Activated CD4-positive, alpha-beta T cell treated with anti-CD3 and anti-CD28 coated beads for 36 hours (primary cell): ENCODE measurements at regions not wholly inside any gene's neighbourhood (a gene's known extent, or its start where the extent isn't known, plus 50 kb on each side); places are given as distances from the start of the nearest gene placed in this dataset.
A peak's percentile ranks its signal among the peaks of the same experiment; 100 is the strongest.

Experiments used
- ATAC-seq: fragments of 200-7000 bp; cut with Tn5 transposase; one replicate; pipeline ENCODE4 v1.10.0; 2021; ENCODE audit warnings: mild to moderate bottlenecking, moderate library complexity
- CTCF ChIA-PET: fragments of 350-600 bp; sonication (Branson Sonifier 250); formaldehyde crosslinking; loops from one replicate; lab custom pipeline; 2021; ENCODE audit warnings: antibody characterized with exemption; lab: Charles Lee
- POLR2A ChIA-PET: fragments of 350-600 bp; sonication (Branson Sonifier 250); formaldehyde crosslinking; loops from one replicate; lab custom pipeline; 2021; ENCODE audit warnings: antibody characterized with exemption, inconsistent platforms; lab: Charles Lee
- DNase-seq: peaks from one replicate; pipeline ENCODE4 v3.0.0-alpha.2; 2020
- H3K27ac Mint-ChIP-seq: one replicate; pipeline ENCODE4 v1.8.0; 2021; ENCODE audit warnings: mixed read lengths
- H3K27me3 Mint-ChIP-seq: one replicate; pipeline ENCODE4 v1.8.0; 2021; ENCODE audit warnings: mixed read lengths
- H3K36me3 Mint-ChIP-seq: one replicate; pipeline ENCODE4 v1.8.0; 2021; ENCODE audit warnings: low read depth, mixed read lengths
- H3K4me1 Mint-ChIP-seq: one replicate; pipeline ENCODE4 v1.8.0; 2021; ENCODE audit warnings: mixed read lengths
- H3K4me3 Mint-ChIP-seq: one replicate; pipeline ENCODE4 v1.8.0; 2021; ENCODE audit warnings: mild to moderate bottlenecking, moderate library complexity, mixed read lengths
- H3K9me3 Mint-ChIP-seq: one replicate; pipeline ENCODE4 v1.8.0; 2021; ENCODE audit warnings: low read depth, mixed read lengths
- intact Hi-C, 2 experiments: fragments of 100-400 bp; cut with DNase I in 1 of 2; cut with micrococcal nuclease in 1 of 2; formaldehyde crosslinking; loops; one replicate each; pipeline versions ENCODE4 v1.14.2 to v1.15.1; 2022 to 2024; cut with DNase I, micrococcal nuclease

GRCh38 chr21:35933466-35933865, 126.9 kb downstream of the SETD4 start:
- H3K4me1 Mint-ChIP-seq = no peaks in the 10 kb centered on the region
- H3K4me3 Mint-ChIP-seq = no peak overlapping the region
- peaks cover 3% of the 10 kb centered on the region for H3K27me3 Mint-ChIP-seq
- H3K9me3 Mint-ChIP-seq = no peaks in the 10 kb centered on the region
- ChIA-PET CTCF (interaction anchor here (0.6 to 1.9 kb wide), 4 partner anchors 8 to 426 kb away, joined by 3 to 9 read pairs (median 4); no protein-coding TSS in a partner anchor), POLR2A (no interaction called here)
- ATAC-seq (no peak), DNase-seq (no peak)
- no peak overlapping the region for H3K27ac Mint-ChIP-seq
- intact Hi-C loops = loop anchor here in 1 of 2 experiments (5.0 kb wide), 1 partner anchor 179 kb away; no protein-coding TSS in a partner anchor
- H3K36me3 Mint-ChIP-seq = no peaks in the 10 kb centered on the region

- H3K27ac Mint-ChIP-seq = no peak overlapping the region
- intact Hi-C loops = loop anchor here in 1 of 2 experiments (5.0 kb wide), 1 partner anchor 180 kb away; no protein-coding TSS in a partner anchor
- POLR2A ChIA-PET = no interaction called here
- ATAC-seq (peak; percentile 89), DNase-seq (peak; percentile 57)
- H3K4me3 Mint-ChIP-seq = no peak overlapping the region
- CTCF ChIA-PET = interaction anchor here (0.6 to 1.9 kb wide), 8 partner anchors 9 to 679 kb away, joined by 3 to 9 read pairs (median 3); no protein-coding TSS in a partner anchor
- H3K9me3 Mint-ChIP-seq = no peaks in the 10 kb centered on the region
- H3K36me3 Mint-ChIP-seq = no peaks in the 10 kb centered on the region
- H3K27me3 Mint-ChIP-seq = peaks cover 4% of the 10 kb centered on the region
- no peaks in the 10 kb centered on the region for H3K4me1 Mint-ChIP-seq
Measured at GRCh38 chr21:35932232-35932911, 128.0 kb downstream of the SETD4 start.

GRCh38 chr21:35929901-35930300, 130.4 kb downstream of the SETD4 start:
- Mint-ChIP-seq H3K9me3 (no peaks in the 10 kb centered on the region), H3K27me3 (peaks cover 8% of the 10 kb centered on the region), H3K36me3 (no peaks in the 10 kb centered on the region), H3K4me1 (no peaks in the 10 kb centered on the region), H3K4me3 (no peak overlapping the region), H3K27ac (no peak overlapping the region)
- ATAC-seq (no peak), DNase-seq (no peak)
- ChIA-PET CTCF (no interaction called here), POLR2A (no interaction called here)
- intact Hi-C loops = loop anchor here in 1 of 2 experiments (5.0 kb wide), 1 partner anchor 182 kb away; no protein-coding TSS in a partner anchor

- POLR2A ChIA-PET = interaction anchor here (0.6 kb wide), 1 partner anchor 937 kb away, joined by 7 read pairs; no protein-coding TSS in a partner anchor
- H3K36me3 Mint-ChIP-seq = no peaks in the 10 kb centered on the region
- no peaks in the 10 kb centered on the region for H3K4me1 Mint-ChIP-seq
- no peak overlapping the region for H3K4me3 Mint-ChIP-seq
- H3K27me3 Mint-ChIP-seq = peaks cover 11% of the 10 kb centered on the region
- ATAC-seq = no peak
- DNase-seq = no peak
- no peak overlapping the region for H3K27ac Mint-ChIP-seq
- intact Hi-C loops = no loop called here
- CTCF ChIA-PET = interaction anchor here (0.9 kb wide), 1 partner anchor 327 kb away, joined by 3 read pairs; no protein-coding TSS in a partner anchor
- no peaks in the 10 kb centered on the region for H3K9me3 Mint-ChIP-seq
Measured at GRCh38 chr21:35927262-35927661, 133.1 kb downstream of the SETD4 start.

GRCh38 chr21:35926003-35926740, 134.2 kb downstream of the SETD4 start:
- Mint-ChIP-seq H3K27ac (no peak overlapping the region), H3K9me3 (no peaks in the 10 kb centered on the region), H3K4me3 (no peak overlapping the region), H3K36me3 (no peaks in the 10 kb centered on the region), H3K4me1 (no peaks in the 10 kb centered on the region), H3K27me3 (peaks cover 13% of the 10 kb centered on the region)
- ATAC-seq = no peak
- ChIA-PET POLR2A (no interaction called here), CTCF (interaction anchor here (0.7 kb wide), 1 partner anchor 528 kb away, joined by 3 read pairs; no protein-coding TSS in a partner anchor)
- no peak for DNase-seq
- intact Hi-C loops = no loop called here

GRCh38 chr21:35925497-35925896, 134.8 kb downstream of the SETD4 start:
- CTCF ChIA-PET = interaction anchor here (1.0 kb wide), 1 partner anchor 16 kb away, joined by 3 read pairs; no protein-coding TSS in a partner anchor
- ATAC-seq = peak; percentile 43
- no peak overlapping the region for H3K4me3 Mint-ChIP-seq

GRCh38 chr21:35924714-35925301, 135.5 kb downstream of the SETD4 start:
- peaks cover 13% of the 10 kb centered on the region for H3K27me3 Mint-ChIP-seq
- POLR2A ChIA-PET = interaction anchor here (0.9 kb wide), 1 partner anchor 282 kb away, joined by 3 read pairs; no protein-coding TSS in a partner anchor
- intact Hi-C loops = no loop called here

More at GRCh38 chr21:35925497-35925896, 134.8 kb downstream of the SETD4 start:
- intact Hi-C loops = no loop called here
- Mint-ChIP-seq H3K36me3 (no peaks in the 10 kb centered on the region), H3K27ac (no peak overlapping the region), H3K4me1 (no peaks in the 10 kb centered on the region), H3K27me3 (peaks cover 13% of the 10 kb centered on the region), H3K9me3 (no peaks in the 10 kb centered on the region)
- POLR2A ChIA-PET = no interaction called here
- DNase-seq = peak; percentile 25

GRCh38 chr21:35923971-35924370, 136.4 kb downstream of the SETD4 start:
- no peaks in the 10 kb centered on the region for H3K4me1 Mint-ChIP-seq
- POLR2A ChIA-PET = no interaction called here
- H3K9me3 Mint-ChIP-seq = no peaks in the 10 kb centered on the region
- CTCF ChIA-PET = no interaction called here
- intact Hi-C loops = no loop called here
- no peaks in the 10 kb centered on the region for H3K36me3 Mint-ChIP-seq
- ATAC-seq (no peak), DNase-seq (no peak)
- H3K4me3 Mint-ChIP-seq = no peak overlapping the region
- H3K27me3 Mint-ChIP-seq = peaks cover 15% of the 10 kb centered on the region
- no peak overlapping the region for H3K27ac Mint-ChIP-seq

More at GRCh38 chr21:35924714-35925301, 135.5 kb downstream of the SETD4 start:
- DNase-seq (peak; percentile 25), ATAC-seq (peak; percentile 78)
- H3K9me3 Mint-ChIP-seq = no peaks in the 10 kb centered on the region
- H3K27ac Mint-ChIP-seq = no peak overlapping the region
- H3K4me1 Mint-ChIP-seq = no peaks in the 10 kb centered on the region
- no peak overlapping the region for H3K4me3 Mint-ChIP-seq
- CTCF ChIA-PET = interaction anchor here (0.7 to 1.0 kb wide), 2 partner anchors 17 to 106 kb away, joined by 3 read pairs; no protein-coding TSS in a partner anchor
- H3K36me3 Mint-ChIP-seq = no peaks in the 10 kb centered on the region

- intact Hi-C loops = no loop called here
- Mint-ChIP-seq H3K27me3 (peaks cover 18% of the 10 kb centered on the region), H3K9me3 (peaks cover 3% of the 10 kb centered on the region), H3K36me3 (no peaks in the 10 kb centered on the region), H3K4me3 (no peak overlapping the region), H3K4me1 (no peaks in the 10 kb centered on the region), H3K27ac (no peak overlapping the region)
- ATAC-seq (no peak), DNase-seq (no peak)
- ChIA-PET POLR2A (no interaction called here), CTCF (no interaction called here)
Measured at GRCh38 chr21:35922618-35923017, 137.7 kb downstream of the SETD4 start.

- CTCF ChIA-PET = no interaction called here
- no peak for DNase-seq
- POLR2A ChIA-PET = no interaction called here
- intact Hi-C loops = no loop called here
- no peak for ATAC-seq
- H3K36me3 Mint-ChIP-seq = no peaks in the 10 kb centered on the region
- no peak overlapping the region for H3K4me3 Mint-ChIP-seq
- peaks cover 14% of the 10 kb centered on the region for H3K27me3 Mint-ChIP-seq
- H3K27ac Mint-ChIP-seq = no peak overlapping the region
- H3K9me3 Mint-ChIP-seq = peaks cover 3% of the 10 kb centered on the region
- H3K4me1 Mint-ChIP-seq = no peaks in the 10 kb centered on the region
Measured at GRCh38 chr21:35921471-35921870, 138.9 kb downstream of the SETD4 start.

GRCh38 chr21:35920436-35920835, 139.9 kb downstream of the SETD4 start:
- no peaks in the 10 kb centered on the region for H3K4me1 Mint-ChIP-seq
- no peaks in the 10 kb centered on the region for H3K36me3 Mint-ChIP-seq
- peaks cover 6% of the 10 kb centered on the region for H3K9me3 Mint-ChIP-seq
- POLR2A ChIA-PET = no interaction called here
- no peak overlapping the region for H3K27ac Mint-ChIP-seq
- ATAC-seq (no peak), DNase-seq (no peak)
- intact Hi-C loops = no loop called here
- CTCF ChIA-PET = interaction anchor here (0.6 to 0.7 kb wide), 2 partner anchors 102 to 579 kb away, joined by 3 read pairs; no protein-coding TSS in a partner anchor
- no peak overlapping the region for H3K4me3 Mint-ChIP-seq
- peaks cover 11% of the 10 kb centered on the region for H3K27me3 Mint-ChIP-seq
